Esophagus (tissue), 2 donors: ENCODE measurements at regions not wholly inside any gene's neighbourhood (a gene's known extent, or its start where the extent isn't known, plus 50 kb on each side); places are given as distances from the start of the nearest gene placed in this dataset.
"Not testable (repeated sequence)": the region's sequence is repeated elsewhere in the genome, so short reads cannot be mapped to it uniquely, and the experiment has no call there.

ENCODE experiments used
- H3K27ac ChIP-seq, 2 donors: one replicate each; pipeline ENCODE4 v1.5.1; 2013; ENCODE audit warnings: low read depth in 2 of 2, mild to moderate bottlenecking in 2 of 2, inconsistent platforms in 1 of 2, low read length in 1 of 2, moderate library complexity in 1 of 2
- H3K27me3 ChIP-seq, 2 donors: one replicate each; pipeline ENCODE4 v1.6.1; 2013; ENCODE audit warnings: low read length in 2 of 2, control low read depth in 1 of 2, mild to moderate bottlenecking in 1 of 2; ENCODE audit not compliant: insufficient read depth in 2 of 2, control insufficient read depth in 1 of 2
- H3K36me3 ChIP-seq, 2 donors: one replicate each; pipeline ENCODE4 v1.6.1; 2013; ENCODE audit warnings: low read length in 1 of 2; ENCODE audit not compliant: control insufficient read depth in 2 of 2, insufficient read depth in 2 of 2
- H3K4me1 ChIP-seq, 2 donors: one replicate each; pipeline ENCODE4 v1.6.1; 2013; ENCODE audit warnings: low read length in 1 of 2; ENCODE audit not compliant: control insufficient read depth in 2 of 2, insufficient read depth in 2 of 2
- H3K4me3 ChIP-seq, 2 donors: one replicate each; pipeline ENCODE4 v1.5.1; 2013; ENCODE audit warnings: low read length in 2 of 2, mild to moderate bottlenecking in 2 of 2, low read depth in 1 of 2, moderate library complexity in 1 of 2
- H3K9me3 ChIP-seq, 2 donors: one replicate each; pipeline ENCODE4 v1.6.1; 2013; ENCODE audit warnings: mild to moderate bottlenecking in 2 of 2, low read depth in 1 of 2, low read length in 1 of 2, moderate library complexity in 1 of 2; ENCODE audit not compliant: control insufficient read depth in 2 of 2, insufficient read depth in 1 of 2
- WGBS, 2 donors: extraction: QIAGEN DNeasy Blood & Tissue Kit; methylation state at CpG; one replicate each; pipeline ENCODE4 v1.1.7; 2013; 5-methylcytosine and 5-hydroxymethylcytosine counted together
- donor health status: healthy with polysubstance abuse.
- donor health status: Bipolar disorder and iron deficiency.

DNA sequence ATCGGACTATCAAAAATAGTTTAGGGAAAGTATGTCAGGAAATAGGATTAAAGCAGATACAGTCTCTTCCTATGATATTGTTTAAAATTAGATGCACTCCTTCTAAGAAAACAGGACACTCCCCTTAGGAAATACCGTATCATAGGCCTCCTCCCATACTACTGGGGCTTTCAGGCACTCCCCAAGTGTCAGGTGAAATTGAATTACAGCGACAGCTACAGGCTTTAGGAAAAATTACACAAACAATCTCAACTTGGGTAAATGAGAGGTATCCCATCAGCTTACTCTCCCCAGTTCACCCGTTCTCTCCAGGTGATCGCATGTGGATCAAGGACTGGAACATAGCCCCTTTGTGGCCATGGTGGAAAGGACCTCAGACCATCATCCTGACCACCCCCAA lies 110.4 kb upstream of the EPB41L4A start:
- Histone ChIP-seq H3K27me3 (no peaks in the 10 kb centered on the region), H3K27ac (no peak overlapping the region), H3K9me3 (no peaks in the 10 kb centered on the region), H3K4me1 (peaks cover 0 to 5% of the 10 kb centered on the region in 2 donors), H3K4me3 (no peak overlapping the region), H3K36me3 (no peaks in the 10 kb centered on the region)
- WGBS, 2 donors = 32 to 34% methylated on average over 5 of the region's 5 CpGs

DNA sequence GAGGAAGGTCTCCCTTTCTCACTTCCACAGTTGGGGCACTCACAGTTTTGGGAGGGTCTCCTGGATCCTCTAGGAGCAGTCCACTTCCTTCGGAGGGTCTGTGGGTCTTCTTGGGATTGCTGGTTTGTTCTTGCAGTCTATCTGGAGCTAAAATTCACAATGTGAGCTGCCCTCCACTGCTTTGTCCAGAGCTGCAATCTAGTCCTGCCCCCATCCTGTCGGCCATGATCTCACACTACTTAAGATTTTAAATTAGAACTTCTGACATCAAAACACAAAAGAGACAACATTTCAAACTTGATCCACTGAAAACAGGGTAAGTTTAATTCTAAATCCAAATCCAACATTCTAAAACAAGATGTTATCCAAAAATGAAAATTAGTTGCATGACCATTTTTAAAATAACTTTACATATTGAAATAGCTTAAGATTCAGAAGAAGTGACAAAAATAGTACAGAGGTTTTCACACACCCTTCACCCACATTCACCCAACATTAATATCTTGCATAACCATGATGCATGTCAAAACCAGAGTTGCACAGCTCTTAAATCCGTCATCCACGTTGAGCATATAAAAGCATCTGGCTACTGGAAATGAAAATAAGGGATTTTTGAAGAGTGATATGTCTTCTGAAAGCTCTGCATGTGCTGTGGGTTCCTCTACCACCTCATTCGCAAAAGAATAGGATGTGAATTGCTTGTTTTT lies 113.7 kb upstream of the EPB41L4A start:
- Histone ChIP-seq H3K36me3 (no peaks in the 10 kb centered on the region), H3K4me3 (no peak overlapping the region), H3K4me1 (peaks cover 0 to 5% of the 10 kb centered on the region in 2 donors), H3K9me3 (no peaks in the 10 kb centered on the region), H3K27me3 (no peaks in the 10 kb centered on the region), H3K27ac (no peak overlapping the region)
- 77 to 78% methylated on average over 5 of the region's 5 CpGs for WGBS, 2 donors

DNA sequence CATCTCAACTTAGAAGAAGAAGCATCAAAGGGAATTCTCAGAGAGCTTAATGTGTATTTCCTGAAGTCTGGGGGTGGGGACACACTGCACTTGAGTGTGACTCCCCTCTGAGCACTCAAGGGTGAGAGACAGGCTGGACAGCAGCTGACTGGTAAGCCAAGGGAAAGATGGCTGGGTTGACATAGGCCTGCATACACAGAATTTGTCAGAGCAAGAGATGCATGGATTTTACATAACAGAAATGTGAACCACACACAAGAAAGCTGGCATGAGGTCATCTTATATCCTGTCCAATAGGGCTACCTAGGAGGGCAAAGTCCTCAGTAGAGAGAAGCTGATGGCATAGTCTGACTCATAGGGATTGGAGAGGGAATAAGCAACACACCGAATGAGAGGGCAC lies 114.3 kb upstream of the EPB41L4A start:
- H3K27me3 ChIP-seq = no peaks in the 10 kb centered on the region
- no peak overlapping the region for H3K27ac ChIP-seq
- H3K36me3 ChIP-seq = no peaks in the 10 kb centered on the region
- H3K9me3 ChIP-seq = no peaks in the 10 kb centered on the region
- H3K4me1 ChIP-seq = peaks cover 0 to 5% of the 10 kb centered on the region in 2 donors
- no peak overlapping the region for H3K4me3 ChIP-seq
- whole genome bisulfite sequencing, 2 donors = 8 to 33% methylated on average over 1 of the region's 1 CpG

DNA sequence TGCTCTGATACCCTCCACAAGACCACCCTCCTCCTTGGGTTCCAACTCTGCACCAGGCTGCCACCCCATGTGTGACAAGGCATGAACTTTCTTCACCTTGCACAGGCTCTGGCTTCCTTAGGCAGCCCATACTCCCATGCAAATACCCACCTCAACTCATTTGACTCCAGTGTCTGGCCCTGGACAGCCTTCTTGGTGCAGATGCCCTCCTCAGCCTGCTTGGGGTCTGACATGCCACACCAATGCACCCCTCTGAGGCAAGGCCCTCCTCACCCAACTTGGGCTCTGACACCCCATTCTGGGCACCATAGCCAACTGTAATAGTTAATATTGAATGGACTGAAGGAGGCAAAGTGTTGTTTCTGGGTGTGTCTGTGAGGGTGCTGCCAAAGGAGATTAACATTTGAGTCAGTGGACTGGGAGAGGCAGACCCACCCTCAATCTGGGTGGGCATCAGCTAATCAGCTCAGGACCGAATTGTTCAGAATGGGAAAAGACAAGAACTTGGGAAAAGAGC lies 115.0 kb upstream of the EPB41L4A start:
- H3K4me1 ChIP-seq = peaks cover 0 to 5% of the 10 kb centered on the region in 2 donors
- no peaks in the 10 kb centered on the region for H3K9me3 ChIP-seq
- WGBS, 2 donors = 67 to 68% methylated on average over 1 of the region's 1 CpG
- no peaks in the 10 kb centered on the region for H3K36me3 ChIP-seq
- no peak overlapping the region for H3K4me3 ChIP-seq
- H3K27ac ChIP-seq = no peak overlapping the region
- H3K27me3 ChIP-seq = no peaks in the 10 kb centered on the region

DNA sequence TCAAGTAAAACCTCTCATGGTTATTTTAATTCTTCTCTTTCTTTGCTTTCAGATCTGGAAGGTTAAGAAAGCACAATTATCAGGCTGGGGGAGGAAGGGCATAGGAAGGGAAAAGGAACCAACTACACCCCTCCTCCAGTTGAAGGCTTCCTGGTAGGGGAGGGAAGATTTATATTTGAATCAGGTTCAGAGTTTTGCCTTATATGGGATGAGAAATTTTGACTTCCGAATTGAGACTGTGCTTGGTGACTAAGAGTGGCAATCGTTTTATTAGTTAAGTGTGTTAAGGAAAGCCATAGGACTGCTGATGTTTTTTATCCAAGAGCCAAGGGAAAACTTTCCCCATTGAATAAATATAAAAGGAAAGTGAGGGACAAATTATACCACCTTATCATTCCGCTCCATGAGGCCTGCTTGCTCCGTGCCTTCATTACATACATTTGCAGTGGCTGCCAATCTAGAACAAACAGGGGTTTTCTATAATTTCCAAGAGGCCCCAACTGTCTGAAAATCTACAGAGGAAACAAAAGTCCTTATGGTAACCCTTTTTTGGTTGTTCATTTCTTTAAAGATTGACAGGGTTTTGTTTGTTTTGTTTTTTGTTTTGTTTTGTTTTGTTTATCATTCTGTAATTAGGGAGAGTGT lies 115.7 kb upstream of the EPB41L4A start:
- Histone ChIP-seq H3K27me3 (no peaks in the 10 kb centered on the region), H3K27ac (no peak overlapping the region), H3K36me3 (no peaks in the 10 kb centered on the region), H3K4me1 (peaks cover 0 to 5% of the 10 kb centered on the region in 2 donors), H3K9me3 (no peaks in the 10 kb centered on the region), H3K4me3 (no peak overlapping the region)
- 70% methylated on average over 4 of the region's 4 CpGs for WGBS, 2 donors

DNA sequence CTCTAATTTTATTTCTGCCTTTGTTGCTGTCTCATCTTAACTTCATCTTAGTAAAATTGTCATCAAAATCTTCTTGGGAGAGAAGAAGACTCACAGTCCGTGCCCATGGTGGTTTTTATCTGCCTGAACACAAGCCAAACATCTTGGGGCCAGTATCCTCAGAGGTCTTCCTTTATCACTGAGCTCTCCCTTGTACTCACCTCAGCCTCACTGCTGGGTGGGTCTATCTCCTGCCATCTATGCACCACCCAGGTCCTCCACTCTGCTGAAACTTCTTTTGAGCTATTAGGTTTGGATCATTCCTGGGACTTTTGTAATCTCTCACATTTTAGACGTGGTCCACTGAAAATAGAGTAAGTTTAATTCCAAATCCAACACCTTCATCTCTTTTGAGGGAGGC lies 116.3 kb upstream of the EPB41L4A start:
- Histone ChIP-seq H3K36me3 (no peaks in the 10 kb centered on the region), H3K27me3 (no peaks in the 10 kb centered on the region), H3K9me3 (no peaks in the 10 kb centered on the region), H3K27ac (no peak overlapping the region), H3K4me1 (peaks cover 0 to 5% of the 10 kb centered on the region in 2 donors), H3K4me3 (no peak overlapping the region)
- 56 to 57% methylated on average over 2 of the region's 2 CpGs for WGBS, 2 donors

DNA sequence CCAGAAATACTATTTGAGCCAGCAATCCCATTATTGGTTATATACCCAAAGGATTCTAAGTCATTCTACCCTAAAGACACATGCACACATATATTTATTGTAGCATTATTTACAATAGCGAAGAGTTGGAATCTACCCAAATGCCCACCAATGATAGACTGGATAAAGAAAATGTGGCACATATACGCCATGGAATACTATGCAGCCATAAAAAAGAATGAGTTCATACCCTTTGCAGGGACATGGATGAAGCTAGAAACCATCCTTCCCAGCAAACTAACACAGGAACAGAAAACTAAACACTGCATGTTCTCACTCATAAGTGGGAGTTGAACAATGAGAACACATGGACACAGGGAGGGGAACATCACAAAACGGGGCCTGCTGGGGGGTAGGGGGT lies 125.5 kb upstream of the EPB41L4A start:
- H3K27ac ChIP-seq, H3K36me3 ChIP-seq: not testable (repeated sequence)

DNA sequence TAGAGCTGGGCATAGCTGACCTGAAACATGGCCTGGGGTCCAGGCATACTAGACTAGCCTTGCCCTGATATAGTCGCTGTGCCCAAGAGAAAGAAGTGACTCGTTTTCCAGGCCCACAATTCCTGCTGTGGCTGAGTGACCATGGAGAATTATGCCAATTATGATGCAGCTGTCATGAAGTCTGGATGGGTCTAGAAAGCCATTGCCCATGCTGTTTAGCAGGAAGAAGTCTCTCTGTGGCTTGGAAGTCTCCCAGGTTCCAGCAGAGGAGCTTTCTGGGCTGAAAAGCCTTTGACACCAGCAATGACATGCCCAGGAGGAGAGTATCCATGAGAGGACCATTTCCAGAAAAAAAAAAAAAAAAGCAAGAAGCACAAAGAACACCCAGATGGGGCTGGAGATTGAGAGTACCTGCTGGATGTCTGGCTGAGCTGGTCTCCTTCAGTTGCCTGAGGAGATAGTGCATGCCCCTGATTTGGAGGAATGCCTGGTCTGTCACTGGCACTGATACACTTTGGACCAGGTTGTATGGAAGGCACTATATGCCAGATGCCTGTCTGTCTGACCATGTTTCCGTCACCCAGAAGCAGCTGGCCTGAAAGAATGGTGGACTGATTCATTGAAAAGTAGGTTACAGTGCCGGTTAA lies 128.0 kb upstream of the EPB41L4A start:
- H3K36me3 ChIP-seq = no peaks in the 10 kb centered on the region
- H3K27ac ChIP-seq = no peak overlapping the region
- WGBS, 2 donors = 73 to 80% methylated on average over 4 of the region's 4 CpGs
- H3K4me1 ChIP-seq = no peaks in the 10 kb centered on the region
- H3K9me3 ChIP-seq = no peaks in the 10 kb centered on the region
- H3K27me3 ChIP-seq = no peaks in the 10 kb centered on the region
- H3K4me3 ChIP-seq = no peak overlapping the region

More for the DNA sequence above, 125.5 kb upstream of the EPB41L4A start:
- not testable (repeated sequence) for H3K4me1 ChIP-seq, H3K9me3 ChIP-seq, H3K4me3 ChIP-seq, H3K27me3 ChIP-seq
- WGBS, 2 donors = 73 to 92% methylated on average over 3 of the region's 3 CpGs

DNA sequence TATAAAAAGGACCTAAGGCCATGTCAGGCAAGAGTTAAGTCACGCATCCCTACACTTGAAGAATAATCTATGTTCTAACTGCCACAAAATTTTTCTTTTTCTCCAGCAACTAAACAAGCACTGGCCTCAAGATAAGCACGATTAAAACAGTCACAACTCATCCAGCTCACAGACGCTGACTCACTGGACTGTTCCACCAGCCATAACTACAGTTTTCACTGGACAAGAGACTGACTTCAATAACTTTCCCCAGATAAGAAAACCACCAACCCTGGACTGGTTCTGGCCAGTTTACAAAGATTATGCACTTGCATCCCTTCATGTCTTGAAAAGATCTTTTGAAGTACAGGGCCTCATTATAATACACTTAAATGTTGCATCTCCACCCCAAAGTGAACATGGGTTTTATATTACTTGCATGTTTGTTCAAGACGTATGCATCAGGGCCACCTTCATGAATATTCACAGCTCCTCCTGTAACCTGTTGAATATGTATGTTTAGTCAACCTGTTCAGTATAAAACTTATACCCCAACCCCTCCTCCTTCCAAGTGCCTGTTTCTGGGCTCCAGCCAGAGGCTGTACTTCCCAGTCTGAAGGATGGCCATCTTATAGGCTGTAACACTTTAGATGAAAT lies 129.3 kb upstream of the EPB41L4A start:
- WGBS, 2 donors = 53 to 58% methylated on average over 4 of the region's 4 CpGs
- Histone ChIP-seq H3K27me3 (no peaks in the 10 kb centered on the region), H3K9me3 (no peaks in the 10 kb centered on the region), H3K4me3 (no peak overlapping the region), H3K36me3 (no peaks in the 10 kb centered on the region), H3K27ac (no peak overlapping the region), H3K4me1 (no peaks in the 10 kb centered on the region)
